CD14-positive monocyte (primary cell): ENCODE measurements at regions not wholly inside any gene's neighbourhood (a gene's known extent, or its start where the extent isn't known, plus 50 kb on each side); places are given as distances from the start of the nearest gene placed in this dataset.

ENCODE experiments used
- DNase-seq, 3 donors: peaks; one replicate each; pipeline ENCODE4 v3.0.0-alpha.2; 2011 to 2022
- H2AFZ ChIP-seq: 2 replicates; pipeline ENCODE4 v1.6.0; 2012; ENCODE audit warnings: mild to moderate bottlenecking, low read depth, low read length, inconsistent platforms; ENCODE audit not compliant: insufficient read depth, poor library complexity, severe bottlenecking
- H3K27ac ChIP-seq, 2 donors: 1 replicate in 1 of 2; 2 replicates in 1 of 2; pipeline ENCODE4 v1.5.1; 2012 to 2013; ENCODE audit warnings: low read length in 2 of 2, control low read depth in 1 of 2, inconsistent platforms in 1 of 2, low read depth in 1 of 2, mild to moderate bottlenecking in 1 of 2
- H3K27me3 ChIP-seq, 2 donors: one replicate each; pipeline versions ENCODE4 v1.6.0 to v1.6.1; 2011 to 2013; ENCODE audit warnings: low read length in 2 of 2; ENCODE audit not compliant: control insufficient read depth in 2 of 2, insufficient read depth in 2 of 2
- H3K36me3 ChIP-seq, 2 donors: replicated peaks in 1 of 2; 1 replicate in 1 of 2; 2 replicates in 1 of 2; pipeline versions ENCODE4 v1.5.1 to v1.6.1; 2012 to 2013; ENCODE audit warnings: low read length in 2 of 2, control low read depth in 1 of 2, inconsistent platforms in 1 of 2, mild to moderate bottlenecking in 1 of 2; ENCODE audit not compliant: insufficient read depth in 2 of 2, control insufficient read depth in 1 of 2
- H3K4me1 ChIP-seq, 2 donors: 1 replicate in 1 of 2; 2 replicates in 1 of 2; pipeline versions ENCODE4 v1.5.1 to v1.6.1; 2012 to 2013; ENCODE audit warnings: low read length in 2 of 2, control low read depth in 1 of 2, inconsistent platforms in 1 of 2, mild to moderate bottlenecking in 1 of 2, moderate library complexity in 1 of 2; ENCODE audit not compliant: insufficient read depth in 2 of 2, control insufficient read depth in 1 of 2
- H3K4me2 ChIP-seq: replicated peaks from 2 replicates; pipeline ENCODE3; 2012; ENCODE audit warnings: low read length, moderate library complexity, mild to moderate bottlenecking; ENCODE audit not compliant: poor library complexity, severe bottlenecking; ENCODE audit errors: extremely low read depth
- H3K4me3 ChIP-seq, 3 experiments: fragments of 200-600 bp in 1 of 3; sonication (generic) in 1 of 3; replicated peaks in 1 of 3; 1 replicate in 2 of 3; 2 replicates in 1 of 3; pipeline ENCODE4 v1.5.1; 2011 to 2013; ENCODE audit warnings: low read length in 3 of 3, mild to moderate bottlenecking in 3 of 3, control low read depth in 2 of 3, low read depth in 2 of 3, inconsistent platforms in 1 of 3, moderate library complexity in 1 of 3
- H3K79me2 ChIP-seq: 2 replicates; pipeline ENCODE4 v1.6.0; 2012; ENCODE audit warnings: mild to moderate bottlenecking, control low read depth, inconsistent platforms, low read length, moderate library complexity; ENCODE audit not compliant: insufficient read depth
- H3K9ac ChIP-seq: 2 replicates; pipeline ENCODE4 v1.6.0; 2017; ENCODE audit warnings: low read length, mild to moderate bottlenecking; ENCODE audit not compliant: insufficient read depth, poor library complexity, severe bottlenecking
- H3K9me3 ChIP-seq, 2 donors: replicated peaks in 1 of 2; 1 replicate in 1 of 2; 2 replicates in 1 of 2; pipeline versions ENCODE4 v1.5.1 to v1.6.1; 2012 to 2013; ENCODE audit warnings: low read length in 2 of 2, control low read depth in 1 of 2; ENCODE audit not compliant: control insufficient read depth in 1 of 2, insufficient read depth in 1 of 2
- H4K20me1 ChIP-seq: 2 replicates; pipeline ENCODE4 v1.6.0; 2012; ENCODE audit warnings: mild to moderate bottlenecking, low read length, control low read depth, moderate library complexity; ENCODE audit not compliant: insufficient read depth
- H3K27ac Mint-ChIP-seq, 7 donors: one replicate each; pipeline ENCODE4 v1.8.0; 2020; ENCODE audit warnings: mild to moderate bottlenecking in 7 of 7, mixed read lengths in 7 of 7, moderate library complexity in 6 of 7, inconsistent platforms in 2 of 7
- H3K27me3 Mint-ChIP-seq, 3 donors: one replicate each; pipeline ENCODE4 v1.8.0; 2021 to 2022; ENCODE audit warnings: low read depth in 3 of 3, mild to moderate bottlenecking in 3 of 3, mixed read lengths in 3 of 3, moderate library complexity in 3 of 3, inconsistent platforms in 1 of 3
- H3K36me3 Mint-ChIP-seq, 2 donors: one replicate each; pipeline ENCODE4 v1.8.0; 2020; ENCODE audit warnings: mixed read lengths in 2 of 2, inconsistent platforms in 1 of 2, mild to moderate bottlenecking in 1 of 2
- H3K4me1 Mint-ChIP-seq: one replicate; pipeline ENCODE4 v1.8.0; 2020; ENCODE audit warnings: mild to moderate bottlenecking, mixed read lengths
- H3K4me3 Mint-ChIP-seq, 2 donors: one replicate each; pipeline ENCODE4 v1.8.0; 2020; ENCODE audit warnings: mild to moderate bottlenecking in 2 of 2, mixed read lengths in 2 of 2, moderate library complexity in 1 of 2
- H3K9me3 Mint-ChIP-seq, 7 donors: one replicate each; pipeline ENCODE4 v1.8.0; 2020 to 2022; ENCODE audit warnings: mixed read lengths in 7 of 7, mild to moderate bottlenecking in 6 of 7, moderate library complexity in 6 of 7, inconsistent platforms in 2 of 7
- CTCF ChIP-seq: fragments of 200-600 bp; IDR thresholded peaks from one replicate; pipeline ENCODE4 v1.8.0; 2022; ENCODE audit warnings: antibody characterized with exemption, mild to moderate bottlenecking
- WGBS: methylation state at CpG from one replicate; pipeline ENCODE4 v1.1.5; 2013; ENCODE audit warnings: missing lambda C conversion rate; ENCODE audit not compliant: insufficient coverage; 5-methylcytosine and 5-hydroxymethylcytosine counted together
- intact Hi-C, 2 donors: fragments of 100-400 bp; cut with micrococcal nuclease; formaldehyde crosslinking; loops; one replicate each; pipeline versions ENCODE4 v1.15.0 to v1.15.1; 2023

DNA sequence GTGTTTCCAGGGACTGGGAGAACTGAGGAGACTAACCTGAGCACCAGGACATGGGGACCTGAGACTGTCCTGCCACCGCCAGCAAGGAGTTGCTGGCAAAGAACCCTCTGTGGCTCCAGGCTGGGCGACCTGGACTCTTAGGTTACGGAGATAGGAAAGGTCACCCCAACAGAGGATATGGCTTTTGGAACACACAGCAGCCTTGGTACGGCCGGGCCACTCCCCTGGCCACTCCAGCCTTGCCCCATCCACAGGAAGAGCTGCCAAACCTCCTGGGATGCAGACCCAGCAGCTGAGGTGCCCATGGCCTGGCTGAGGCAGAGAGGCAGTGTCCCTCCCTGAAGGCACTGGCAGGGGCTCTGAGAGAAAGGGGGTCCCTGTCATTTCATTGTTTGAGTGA, 137.8 kb downstream of the OAT start:
- peaks cover 0 to 10% of the 10 kb centered on the region in 2 donors for H3K9me3 ChIP-seq

DNA sequence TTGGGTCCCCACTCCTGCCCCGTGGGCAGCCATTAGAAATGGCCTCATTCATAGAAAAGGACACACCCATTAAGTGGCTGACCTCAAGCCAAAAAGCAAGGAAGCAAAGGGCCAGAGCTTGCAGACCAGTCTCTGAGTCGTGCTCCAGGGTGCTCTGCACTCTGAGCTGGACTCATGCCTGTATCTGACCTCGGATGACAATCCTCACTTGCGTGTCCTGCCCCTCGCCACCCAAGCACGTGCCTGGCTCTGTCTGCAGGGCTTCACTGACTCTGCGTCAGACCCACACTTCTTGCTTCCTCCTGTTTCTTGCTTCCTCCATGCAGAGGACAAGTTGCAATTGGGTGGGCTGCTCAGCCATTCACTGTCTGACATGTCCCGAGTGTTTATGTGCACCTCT, 138.8 kb downstream of the OAT start:
- 49% methylated on average over 8 of the region's 8 CpGs for WGBS
- no peak overlapping the region for H3K9ac ChIP-seq
- H3K36me3 Mint-ChIP-seq = peaks cover 1 to 6% of the 10 kb centered on the region in 2 donors
- H3K9me3 Mint-ChIP-seq = peaks cover 0 to 8% (median 5%) of the 10 kb centered on the region in 7 donors
- TF ChIP-seq CTCF = no peak
- peak overlapping the region in 1 of 2 donors; percentile 24 for H3K27ac ChIP-seq
- H3K27ac Mint-ChIP-seq = peak overlapping the region in 5 of 7 donors; percentile 13 to 85 (median 48)
- H3K4me2 ChIP-seq = no peak overlapping the region
- H3K27me3 ChIP-seq = no peaks in the 10 kb centered on the region
- H4K20me1 ChIP-seq = no peaks in the 10 kb centered on the region
- intact Hi-C loops = no loop called here
- no peaks in the 10 kb centered on the region for H3K79me2 ChIP-seq
- peaks cover 30% of the 10 kb centered on the region for H3K4me1 Mint-ChIP-seq
- H3K4me3 Mint-ChIP-seq = no peak overlapping the region
- peaks cover 17 to 22% of the 10 kb centered on the region in 2 donors for H3K4me1 ChIP-seq
- peaks cover 0 to 12% of the 10 kb centered on the region in 2 donors for H3K9me3 ChIP-seq
- H2AFZ ChIP-seq = peak overlapping the region; percentile 49
- H3K4me3 ChIP-seq = no peak overlapping the region
- no peaks in the 10 kb centered on the region for H3K36me3 ChIP-seq
- peak; percentile 58 to 78 (median 73) for DNase-seq
- H3K27me3 Mint-ChIP-seq = peaks cover 0 to 2% (median 1%) of the 10 kb centered on the region in 3 donors

More for the DNA sequence above, 137.8 kb downstream of the OAT start:
- Histone ChIP-seq H3K4me1 (peaks cover 28 to 33% of the 10 kb centered on the region in 2 donors), H3K4me3 (no peak overlapping the region), H3K27me3 (no peaks in the 10 kb centered on the region), H3K4me2 (no peak overlapping the region), H3K36me3 (no peaks in the 10 kb centered on the region), H3K9ac (no peak overlapping the region), H3K79me2 (no peaks in the 10 kb centered on the region), H4K20me1 (no peaks in the 10 kb centered on the region), H3K27ac (no peak overlapping the region), H2AFZ (no peak overlapping the region)
- Mint-ChIP-seq H3K36me3 (peaks cover 1 to 6% of the 10 kb centered on the region in 2 donors), H3K4me1 (peaks cover 40% of the 10 kb centered on the region), H3K27me3 (peaks cover 0 to 2% (median 1%) of the 10 kb centered on the region in 3 donors), H3K27ac (no peak overlapping the region), H3K4me3 (no peak overlapping the region), H3K9me3 (peaks cover 0 to 8% (median 3%) of the 10 kb centered on the region in 7 donors)
- no peak for DNase-seq
- TF ChIP-seq CTCF = no peak
- intact Hi-C loops = no loop called here
- 95% methylated on average over 4 of the region's 5 CpGs for WGBS
